ENCODE measurements at regions not wholly inside any gene's neighbourhood (a gene's known extent, or its start where the extent isn't known, plus 50 kb on each side); places are given as distances from the start of the nearest gene placed in this dataset.

DNA sequence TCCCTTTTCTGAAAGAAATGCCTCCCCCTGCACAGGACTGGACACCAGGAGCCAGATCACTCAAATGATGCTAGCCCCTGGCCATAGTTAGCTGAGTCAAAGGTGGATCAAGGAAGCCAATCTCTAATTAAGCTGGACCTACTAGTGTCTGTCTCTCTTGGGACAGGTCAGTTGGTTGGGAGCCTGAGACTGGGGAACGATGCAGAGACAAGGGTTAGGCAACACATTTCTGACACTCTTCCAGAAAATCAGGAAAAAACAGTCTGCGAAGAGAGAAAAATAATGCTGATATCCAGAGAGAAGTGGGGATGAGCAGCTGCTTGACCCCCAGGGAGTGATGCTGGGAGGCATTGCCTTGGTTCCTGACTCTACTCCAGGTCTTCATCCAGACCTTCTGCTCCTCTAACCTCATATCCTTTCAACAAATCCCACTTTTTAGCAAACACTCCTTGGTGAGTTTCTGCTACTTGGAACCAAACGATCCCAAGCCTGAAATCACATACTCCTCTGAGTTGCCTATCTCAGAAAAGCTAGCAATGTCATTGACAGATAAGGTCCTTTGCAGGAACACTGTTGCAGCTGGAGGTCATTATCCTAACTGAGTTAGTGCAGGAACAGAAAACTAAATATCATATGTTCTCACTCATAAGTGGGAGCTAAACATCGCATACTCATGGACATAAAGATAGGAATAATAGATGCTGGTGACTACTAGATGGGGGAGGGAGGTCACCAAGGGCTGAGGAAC lies 369.7 kb downstream of the COG6 start:
- no peaks in the 10 kb centered on the region for H3K27me3 Mint-ChIP-seq (ENCODE audit: insufficient read depth, low read depth, poor library complexity)
- DNase-seq (ENCODE audit: low spot score) (no peak), ATAC-seq (no peak)
- H3K36me3 Mint-ChIP-seq (ENCODE audit: low read depth) = no peaks in the 10 kb centered on the region
- no peaks in the 10 kb centered on the region for H3F3A ChIP-seq (replicated peaks; ENCODE audit: low read depth)
- no peak overlapping the region for H3K4me3 Mint-ChIP-seq
- H3K4me2 ChIP-seq = no peak overlapping the region
- H3K27ac ChIP-seq (ENCODE audit: low read depth) = no peak overlapping the region
- H3K79me2 ChIP-seq (replicated peaks; ENCODE audit: insufficient read depth) = no peaks in the 10 kb centered on the region
- H3K4me1 Mint-ChIP-seq = no peaks in the 10 kb centered on the region
- H3K4me3 ChIP-seq = no peak overlapping the region
- no peak for TF ChIP-seq JUNB (IDR thresholded peaks at IDR 0.05; ENCODE audit: unreplicated experiment)
- H3K9me2 ChIP-seq (ENCODE audit: insufficient read depth) = peaks cover 13% of the 10 kb centered on the region
- H3K36me3 ChIP-seq (ENCODE audit: insufficient read depth) = no peaks in the 10 kb centered on the region
- no peaks in the 10 kb centered on the region; the same call in 2 of the 3 replicates for H3K9me3 Mint-ChIP-seq
- no peaks in the 10 kb centered on the region for H4K20me1 ChIP-seq (replicated peaks; ENCODE audit: insufficient read depth)
- H3K4me1 ChIP-seq (ENCODE audit: insufficient read depth) = no peaks in the 10 kb centered on the region
- no peaks in the 10 kb centered on the region for H3K27me3 ChIP-seq (ENCODE audit: insufficient read depth)
- H2AFZ ChIP-seq = no peak overlapping the region
- H3K27ac Mint-ChIP-seq = no peak overlapping the region

DNA sequence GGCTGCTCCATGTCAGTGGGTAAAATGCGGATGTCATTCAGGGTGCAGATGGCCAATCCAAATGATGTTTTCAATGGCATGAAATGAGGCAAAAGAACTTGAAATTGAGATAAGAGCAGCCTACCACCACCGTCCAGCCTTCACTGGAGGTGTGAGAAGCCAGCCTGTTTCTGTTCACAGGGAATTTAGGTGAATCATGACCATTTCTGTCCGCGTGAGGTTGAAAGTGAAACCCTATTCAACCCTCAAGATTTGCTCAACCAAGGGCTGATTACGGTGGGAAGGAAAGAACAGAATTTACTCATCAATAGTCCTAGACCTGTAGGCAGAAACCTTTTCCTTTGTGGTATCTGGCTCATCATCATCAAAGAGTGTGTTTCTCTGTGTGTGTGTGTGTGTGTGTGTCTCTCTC lies 370.7 kb downstream of the COG6 start:
- Mint-ChIP-seq H3K27me3 (ENCODE audit: insufficient read depth, low read depth, poor library complexity) (no peaks in the 10 kb centered on the region), H3K9me3 (no peaks in the 10 kb centered on the region; the same call in 2 of the 3 replicates), H3K4me3 (no peak overlapping the region), H3K4me1 (peaks cover 9% of the 10 kb centered on the region; the same call in 2 of the 3 replicates), H3K27ac (no peak overlapping the region), H3K36me3 (ENCODE audit: low read depth) (no peaks in the 10 kb centered on the region)
- H3K4me2 ChIP-seq = no peak overlapping the region
- no peak overlapping the region for H3K4me3 ChIP-seq
- H3K79me2 ChIP-seq (replicated peaks; ENCODE audit: insufficient read depth) = no peaks in the 10 kb centered on the region
- H3F3A ChIP-seq (replicated peaks; ENCODE audit: low read depth) = no peaks in the 10 kb centered on the region
- peaks cover 19% of the 10 kb centered on the region for H3K9me2 ChIP-seq (ENCODE audit: insufficient read depth)
- no peak overlapping the region for H2AFZ ChIP-seq
- H3K27ac ChIP-seq (ENCODE audit: low read depth) = no peak overlapping the region
- H3K27me3 ChIP-seq (ENCODE audit: insufficient read depth) = no peaks in the 10 kb centered on the region
- ATAC-seq (no peak), DNase-seq (ENCODE audit: low spot score) (no peak)
- H3K36me3 ChIP-seq (ENCODE audit: insufficient read depth) = no peaks in the 10 kb centered on the region
- TF ChIP-seq EZH2 (IDR thresholded peaks at IDR 0.05; ENCODE audit: low read depth, unreplicated experiment) (no peak), POLR2AphosphoS5 (IDR thresholded peaks at IDR 0.05; ENCODE audit: low read depth) (no peak)
- no peaks in the 10 kb centered on the region for H4K20me1 ChIP-seq (replicated peaks; ENCODE audit: insufficient read depth)
- peaks cover 7% of the 10 kb centered on the region for H3K4me1 ChIP-seq (ENCODE audit: insufficient read depth)

DNA sequence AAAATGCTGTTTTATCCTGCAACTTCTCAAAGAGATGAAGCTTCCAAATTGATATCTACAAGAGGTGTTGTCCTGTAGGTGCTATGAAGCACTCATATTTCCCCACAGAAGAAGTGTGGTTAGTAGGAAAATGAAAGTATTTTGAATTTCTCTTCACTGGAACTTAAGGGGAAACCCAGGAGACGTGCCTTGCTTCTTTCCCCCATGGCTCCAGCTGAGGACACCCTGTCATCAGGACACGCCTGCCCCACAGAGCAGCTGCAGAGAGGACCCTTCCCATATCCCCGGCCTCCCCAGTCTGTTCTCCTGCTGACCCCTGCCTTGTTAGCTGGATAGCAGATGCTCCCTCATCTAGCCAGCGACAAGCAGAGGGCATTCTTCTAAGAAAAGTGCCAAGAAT lies 371.3 kb downstream of the COG6 start:
- H3K27me3 Mint-ChIP-seq (ENCODE audit: insufficient read depth, low read depth, poor library complexity) = no peaks in the 10 kb centered on the region
- no peaks in the 10 kb centered on the region for H3K36me3 Mint-ChIP-seq (ENCODE audit: low read depth)
- Histone ChIP-seq H3K4me1 (ENCODE audit: insufficient read depth) (peaks cover 11% of the 10 kb centered on the region), H2AFZ (no peak overlapping the region), H3K4me2 (no peak overlapping the region), H4K20me1 (replicated peaks; ENCODE audit: insufficient read depth) (no peaks in the 10 kb centered on the region), H3K36me3 (ENCODE audit: insufficient read depth) (no peaks in the 10 kb centered on the region), H3K9me2 (ENCODE audit: insufficient read depth) (peaks cover 19% of the 10 kb centered on the region), H3K4me3 (no peak overlapping the region), H3K79me2 (replicated peaks; ENCODE audit: insufficient read depth) (no peaks in the 10 kb centered on the region), H3F3A (replicated peaks; ENCODE audit: low read depth) (no peaks in the 10 kb centered on the region), H3K27ac (ENCODE audit: low read depth) (no peak overlapping the region), H3K27me3 (ENCODE audit: insufficient read depth) (no peaks in the 10 kb centered on the region)
- H3K4me1 Mint-ChIP-seq = peaks cover 15% of the 10 kb centered on the region
- H3K4me3 Mint-ChIP-seq = no peak overlapping the region
- ATAC-seq = no peak
- no peak for DNase-seq (ENCODE audit: low spot score)
- no peaks in the 10 kb centered on the region; the same call in 2 of the 3 replicates for H3K9me3 Mint-ChIP-seq
- H3K27ac Mint-ChIP-seq = no peak overlapping the region
- TF ChIP-seq ZNF331 (CRISPR knock-in tag; IDR thresholded peaks at IDR 0.05; ENCODE audit: low read depth) = no peak
- no peak for TF ChIP-seq POLR2AphosphoS5 (IDR thresholded peaks at IDR 0.05; ENCODE audit: low read depth)
- TF ChIP-seq, protein P1, sequence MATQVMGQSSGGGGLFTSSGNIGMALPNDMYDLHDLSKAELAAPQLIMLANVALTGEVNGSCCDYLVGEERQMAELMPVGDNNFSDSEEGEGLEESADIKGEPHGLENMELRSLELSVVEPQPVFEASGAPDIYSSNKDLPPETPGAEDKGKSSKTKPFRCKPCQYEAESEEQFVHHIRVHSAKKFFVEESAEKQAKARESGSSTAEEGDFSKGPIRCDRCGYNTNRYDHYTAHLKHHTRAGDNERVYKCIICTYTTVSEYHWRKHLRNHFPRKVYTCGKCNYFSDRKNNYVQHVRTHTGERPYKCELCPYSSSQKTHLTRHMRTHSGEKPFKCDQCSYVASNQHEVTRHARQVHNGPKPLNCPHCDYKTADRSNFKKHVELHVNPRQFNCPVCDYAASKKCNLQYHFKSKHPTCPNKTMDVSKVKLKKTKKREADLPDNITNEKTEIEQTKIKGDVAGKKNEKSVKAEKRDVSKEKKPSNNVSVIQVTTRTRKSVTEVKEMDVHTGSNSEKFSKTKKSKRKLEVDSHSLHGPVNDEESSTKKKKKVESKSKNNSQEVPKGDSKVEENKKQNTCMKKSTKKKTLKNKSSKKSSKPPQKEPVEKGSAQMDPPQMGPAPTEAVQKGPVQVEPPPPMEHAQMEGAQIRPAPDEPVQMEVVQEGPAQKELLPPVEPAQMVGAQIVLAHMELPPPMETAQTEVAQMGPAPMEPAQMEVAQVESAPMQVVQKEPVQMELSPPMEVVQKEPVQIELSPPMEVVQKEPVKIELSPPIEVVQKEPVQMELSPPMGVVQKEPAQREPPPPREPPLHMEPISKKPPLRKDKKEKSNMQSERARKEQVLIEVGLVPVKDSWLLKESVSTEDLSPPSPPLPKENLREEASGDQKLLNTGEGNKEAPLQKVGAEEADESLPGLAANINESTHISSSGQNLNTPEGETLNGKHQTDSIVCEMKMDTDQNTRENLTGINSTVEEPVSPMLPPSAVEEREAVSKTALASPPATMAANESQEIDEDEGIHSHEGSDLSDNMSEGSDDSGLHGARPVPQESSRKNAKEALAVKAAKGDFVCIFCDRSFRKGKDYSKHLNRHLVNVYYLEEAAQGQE (IDR thresholded peaks at IDR 0.05; ENCODE audit: unreplicated experiment) = no peak
- TF ChIP-seq, protein P2, sequence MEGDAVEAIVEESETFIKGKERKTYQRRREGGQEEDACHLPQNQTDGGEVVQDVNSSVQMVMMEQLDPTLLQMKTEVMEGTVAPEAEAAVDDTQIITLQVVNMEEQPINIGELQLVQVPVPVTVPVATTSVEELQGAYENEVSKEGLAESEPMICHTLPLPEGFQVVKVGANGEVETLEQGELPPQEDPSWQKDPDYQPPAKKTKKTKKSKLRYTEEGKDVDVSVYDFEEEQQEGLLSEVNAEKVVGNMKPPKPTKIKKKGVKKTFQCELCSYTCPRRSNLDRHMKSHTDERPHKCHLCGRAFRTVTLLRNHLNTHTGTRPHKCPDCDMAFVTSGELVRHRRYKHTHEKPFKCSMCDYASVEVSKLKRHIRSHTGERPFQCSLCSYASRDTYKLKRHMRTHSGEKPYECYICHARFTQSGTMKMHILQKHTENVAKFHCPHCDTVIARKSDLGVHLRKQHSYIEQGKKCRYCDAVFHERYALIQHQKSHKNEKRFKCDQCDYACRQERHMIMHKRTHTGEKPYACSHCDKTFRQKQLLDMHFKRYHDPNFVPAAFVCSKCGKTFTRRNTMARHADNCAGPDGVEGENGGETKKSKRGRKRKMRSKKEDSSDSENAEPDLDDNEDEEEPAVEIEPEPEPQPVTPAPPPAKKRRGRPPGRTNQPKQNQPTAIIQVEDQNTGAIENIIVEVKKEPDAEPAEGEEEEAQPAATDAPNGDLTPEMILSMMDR (conservative IDR thresholded peaks at IDR 0.05; ENCODE audit: low read depth in 2 of 2) = no peak
- TF ChIP-seq JUNB (IDR thresholded peaks at IDR 0.05; ENCODE audit: unreplicated experiment) = no peak
- TF ChIP-seq CREB1 (CRISPR knock-in tag; IDR thresholded peaks at IDR 0.05; ENCODE audit: low read depth) = no peak
- no peak for TF ChIP-seq EZH2 (IDR thresholded peaks at IDR 0.05; ENCODE audit: low read depth, unreplicated experiment)
- TF ChIP-seq EZH2phosphoT487 (IDR thresholded peaks at IDR 0.05; ENCODE audit: unreplicated experiment) = no peak
- no peak for TF ChIP-seq STAT1 (IDR thresholded peaks at IDR 0.05; ENCODE audit: unreplicated experiment)
- no peak for TF ChIP-seq NANOG (IDR thresholded peaks at IDR 0.05; ENCODE audit: borderline replicate concordance)
- TF ChIP-seq, protein P3, sequence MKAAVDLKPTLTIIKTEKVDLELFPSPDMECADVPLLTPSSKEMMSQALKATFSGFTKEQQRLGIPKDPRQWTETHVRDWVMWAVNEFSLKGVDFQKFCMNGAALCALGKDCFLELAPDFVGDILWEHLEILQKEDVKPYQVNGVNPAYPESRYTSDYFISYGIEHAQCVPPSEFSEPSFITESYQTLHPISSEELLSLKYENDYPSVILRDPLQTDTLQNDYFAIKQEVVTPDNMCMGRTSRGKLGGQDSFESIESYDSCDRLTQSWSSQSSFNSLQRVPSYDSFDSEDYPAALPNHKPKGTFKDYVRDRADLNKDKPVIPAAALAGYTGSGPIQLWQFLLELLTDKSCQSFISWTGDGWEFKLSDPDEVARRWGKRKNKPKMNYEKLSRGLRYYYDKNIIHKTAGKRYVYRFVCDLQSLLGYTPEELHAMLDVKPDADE (IDR thresholded peaks at IDR 0.05) = no peak
- TF ChIP-seq ZNF114 (CRISPR knock-in tag; IDR thresholded peaks at IDR 0.05) = no peak

All from GM23338 (cell line).